ENCODE measurements at regions not wholly inside any gene's neighbourhood (a gene's known extent, or its start where the extent isn't known, plus 50 kb on each side); places are given as distances from the start of the nearest gene placed in this dataset.

DNA sequence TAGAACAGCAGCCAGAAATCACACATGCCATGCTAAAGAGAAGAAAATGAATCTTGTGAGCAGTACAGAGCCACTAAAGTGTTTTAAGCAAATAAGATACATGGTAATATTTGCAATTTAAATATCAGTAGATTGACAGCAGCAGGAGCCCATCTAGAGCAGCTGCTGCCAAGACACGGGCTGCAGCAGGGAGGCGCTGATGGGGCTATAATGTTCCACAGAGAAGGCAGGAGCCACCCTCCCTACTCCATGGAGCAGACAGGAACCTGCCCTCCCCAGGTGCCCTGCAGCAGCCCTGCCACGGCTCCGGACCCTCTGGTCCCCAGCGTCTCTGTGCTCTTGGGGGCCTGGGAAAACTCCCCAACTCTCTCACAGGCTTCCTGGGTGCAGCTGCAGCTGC lies 224.1 kb upstream of the ISL1 start:
- TF ChIP-seq, protein P1, sequence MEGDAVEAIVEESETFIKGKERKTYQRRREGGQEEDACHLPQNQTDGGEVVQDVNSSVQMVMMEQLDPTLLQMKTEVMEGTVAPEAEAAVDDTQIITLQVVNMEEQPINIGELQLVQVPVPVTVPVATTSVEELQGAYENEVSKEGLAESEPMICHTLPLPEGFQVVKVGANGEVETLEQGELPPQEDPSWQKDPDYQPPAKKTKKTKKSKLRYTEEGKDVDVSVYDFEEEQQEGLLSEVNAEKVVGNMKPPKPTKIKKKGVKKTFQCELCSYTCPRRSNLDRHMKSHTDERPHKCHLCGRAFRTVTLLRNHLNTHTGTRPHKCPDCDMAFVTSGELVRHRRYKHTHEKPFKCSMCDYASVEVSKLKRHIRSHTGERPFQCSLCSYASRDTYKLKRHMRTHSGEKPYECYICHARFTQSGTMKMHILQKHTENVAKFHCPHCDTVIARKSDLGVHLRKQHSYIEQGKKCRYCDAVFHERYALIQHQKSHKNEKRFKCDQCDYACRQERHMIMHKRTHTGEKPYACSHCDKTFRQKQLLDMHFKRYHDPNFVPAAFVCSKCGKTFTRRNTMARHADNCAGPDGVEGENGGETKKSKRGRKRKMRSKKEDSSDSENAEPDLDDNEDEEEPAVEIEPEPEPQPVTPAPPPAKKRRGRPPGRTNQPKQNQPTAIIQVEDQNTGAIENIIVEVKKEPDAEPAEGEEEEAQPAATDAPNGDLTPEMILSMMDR (IDR thresholded peaks at IDR 0.05 in 4 of 5, conservative IDR thresholded peaks at IDR 0.05 in 1 of 5), result no peak
- no peak for TF ChIP-seq POLR2A (IDR thresholded peaks at IDR 0.05)

Data from gastrocnemius medialis (tissue), 4 donors.